ENCODE measurements at regions not wholly inside any gene's neighbourhood (a gene's known extent, or its start where the extent isn't known, plus 50 kb on each side); places are given as distances from the start of the nearest gene placed in this dataset.
A peak's percentile ranks its signal among the peaks of the same experiment; 100 is the strongest.

DNA sequence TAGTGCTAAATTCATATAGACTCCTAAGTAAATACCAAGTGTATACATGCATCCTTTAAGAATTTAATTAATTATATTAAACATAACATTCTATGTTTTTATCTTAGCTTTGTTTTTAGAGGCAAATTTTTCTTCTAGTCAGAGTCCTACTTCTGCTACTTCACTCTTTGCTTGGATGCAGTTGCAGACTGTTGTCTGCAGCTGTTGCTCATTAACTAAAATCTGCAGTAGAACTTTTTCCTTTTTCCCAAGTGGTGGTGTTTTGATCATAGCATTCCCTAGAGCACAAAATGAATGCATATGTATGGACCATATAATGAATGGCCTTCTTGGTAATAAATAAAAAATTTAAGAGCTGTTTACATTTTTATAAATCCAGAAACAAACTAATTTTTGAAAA lies 198.3 kb downstream of the CASP12 start:
- no peak overlapping the region for H3K4me3 ChIP-seq (ENCODE audit: control insufficient read depth, low read depth, low read length)
- DNase-seq (ENCODE audit: low read depth): no peak
- TF ChIP-seq, protein P1, sequence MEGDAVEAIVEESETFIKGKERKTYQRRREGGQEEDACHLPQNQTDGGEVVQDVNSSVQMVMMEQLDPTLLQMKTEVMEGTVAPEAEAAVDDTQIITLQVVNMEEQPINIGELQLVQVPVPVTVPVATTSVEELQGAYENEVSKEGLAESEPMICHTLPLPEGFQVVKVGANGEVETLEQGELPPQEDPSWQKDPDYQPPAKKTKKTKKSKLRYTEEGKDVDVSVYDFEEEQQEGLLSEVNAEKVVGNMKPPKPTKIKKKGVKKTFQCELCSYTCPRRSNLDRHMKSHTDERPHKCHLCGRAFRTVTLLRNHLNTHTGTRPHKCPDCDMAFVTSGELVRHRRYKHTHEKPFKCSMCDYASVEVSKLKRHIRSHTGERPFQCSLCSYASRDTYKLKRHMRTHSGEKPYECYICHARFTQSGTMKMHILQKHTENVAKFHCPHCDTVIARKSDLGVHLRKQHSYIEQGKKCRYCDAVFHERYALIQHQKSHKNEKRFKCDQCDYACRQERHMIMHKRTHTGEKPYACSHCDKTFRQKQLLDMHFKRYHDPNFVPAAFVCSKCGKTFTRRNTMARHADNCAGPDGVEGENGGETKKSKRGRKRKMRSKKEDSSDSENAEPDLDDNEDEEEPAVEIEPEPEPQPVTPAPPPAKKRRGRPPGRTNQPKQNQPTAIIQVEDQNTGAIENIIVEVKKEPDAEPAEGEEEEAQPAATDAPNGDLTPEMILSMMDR (conservative IDR thresholded peaks at IDR 0.05; ENCODE audit: control insufficient read depth, insufficient read depth, low read depth, low read length): no peak

DNA sequence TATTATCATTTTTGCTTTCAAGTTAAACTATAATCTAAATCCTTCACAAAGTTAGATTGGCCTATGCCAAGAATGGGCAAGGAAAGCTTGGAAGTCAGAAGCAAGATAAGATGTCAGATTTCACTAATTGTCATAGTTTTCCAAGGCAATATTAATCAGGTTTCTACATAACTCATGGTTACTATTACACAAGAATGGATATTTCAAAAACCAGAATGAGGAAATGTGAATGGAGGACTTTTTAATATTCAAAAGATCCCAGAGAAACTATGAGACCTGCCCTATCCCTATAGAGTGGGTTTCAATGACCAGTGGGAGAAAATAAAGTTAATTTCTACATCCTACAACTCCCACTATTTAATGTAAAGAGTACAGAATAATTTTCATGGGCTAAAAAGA lies 203.2 kb downstream of the CASP12 start:
- TF ChIP-seq, protein P1 (conservative IDR thresholded peaks at IDR 0.05; ENCODE audit: control insufficient read depth, insufficient read depth, low read depth, low read length): no peak
- DNase-seq (ENCODE audit: low read depth): peak; percentile 10
- H3K4me3 ChIP-seq (ENCODE audit: control insufficient read depth, low read depth, low read length): no peak overlapping the region

DNA sequence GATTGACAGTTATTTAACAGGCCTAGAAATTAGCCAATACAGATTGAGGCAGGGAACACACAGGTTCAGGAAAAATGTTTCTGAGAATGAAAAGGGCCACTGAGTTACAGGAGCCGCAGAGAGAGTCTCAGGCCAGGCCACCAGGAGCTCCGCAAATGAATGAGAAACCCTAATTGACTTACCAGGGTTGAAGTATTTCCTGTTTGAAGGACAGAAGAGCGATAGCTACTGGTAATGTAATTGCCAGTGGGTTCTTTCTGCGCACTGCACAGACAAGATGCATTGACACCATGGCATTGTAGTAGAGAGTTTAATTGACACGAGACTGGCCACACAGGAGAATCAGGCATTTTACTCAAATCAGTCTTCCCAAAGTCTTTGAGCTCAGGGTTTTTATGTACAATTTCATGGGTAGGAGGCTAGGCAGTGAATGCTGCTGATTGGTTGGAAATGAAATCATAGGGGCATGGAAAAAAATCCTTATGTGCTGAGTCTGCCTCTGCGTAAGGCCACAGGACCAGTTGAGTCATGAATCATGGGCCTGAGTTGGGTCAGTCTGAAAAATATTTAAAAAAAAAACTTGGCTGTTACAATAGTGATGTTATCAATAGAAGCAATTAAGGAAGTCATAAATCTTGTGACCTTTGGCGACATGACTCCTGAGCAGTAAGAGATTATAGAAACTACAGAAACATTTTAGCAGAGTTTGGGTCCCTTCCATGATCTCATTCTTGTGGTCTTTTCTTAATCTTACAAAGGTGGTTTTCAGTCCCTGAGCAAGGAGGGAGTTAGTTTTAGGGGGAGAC lies 203.8 kb downstream of the CASP12 start:
- peak; percentile 88 for DNase-seq (ENCODE audit: low read depth)
- TF ChIP-seq, protein P1 (conservative IDR thresholded peaks at IDR 0.05; ENCODE audit: control insufficient read depth, insufficient read depth, low read depth, low read length): no peak
- no peak overlapping the region for H3K4me3 ChIP-seq (ENCODE audit: control insufficient read depth, low read depth, low read length)

DNA sequence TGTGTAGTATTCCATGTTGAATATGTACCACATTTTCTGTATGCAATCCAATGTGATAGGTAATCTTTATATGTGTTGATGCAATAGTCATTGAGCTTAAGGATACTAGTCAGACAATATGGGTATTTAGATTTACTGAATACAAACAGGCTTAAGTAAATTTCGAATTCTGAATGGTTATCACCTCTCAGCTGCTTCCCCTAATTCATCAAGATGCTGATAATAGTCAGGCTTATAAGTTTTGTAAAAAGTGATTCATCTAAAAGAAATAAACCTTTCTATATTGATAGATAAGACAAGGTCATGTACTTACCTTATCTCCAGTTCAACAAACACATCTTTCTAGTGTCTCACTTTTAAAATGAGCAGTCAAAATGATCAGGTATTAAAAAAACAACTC lies 205.5 kb downstream of the CASP12 start:
- no peak for DNase-seq (ENCODE audit: low read depth)

DNA sequence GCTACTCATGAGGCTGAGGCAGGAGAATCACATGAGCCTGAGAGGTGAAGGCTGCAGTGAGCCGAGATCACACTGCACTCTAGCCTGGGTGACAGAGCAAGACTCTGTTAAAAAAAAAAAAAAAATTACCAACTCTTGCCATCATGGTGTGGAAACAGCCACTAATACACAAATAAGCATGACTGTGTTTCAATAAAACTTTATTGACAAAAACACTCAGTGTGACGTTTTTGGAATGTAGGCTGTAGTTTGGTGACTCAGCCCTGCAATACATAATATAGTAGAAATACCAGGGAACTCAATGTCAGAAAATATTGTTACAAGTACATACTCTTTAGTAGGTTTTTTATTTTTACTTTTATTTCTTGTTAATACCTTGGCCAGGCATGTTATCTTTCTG lies 207.1 kb downstream of the CASP12 start:
- H3K4me3 ChIP-seq (ENCODE audit: control insufficient read depth, low read depth, low read length): no peak overlapping the region
- DNase-seq (ENCODE audit: low read depth): peak; percentile 19
- TF ChIP-seq, protein P1 (conservative IDR thresholded peaks at IDR 0.05; ENCODE audit: control insufficient read depth, insufficient read depth, low read depth, low read length): no peak

More for the DNA sequence above, 205.5 kb downstream of the CASP12 start:
- H3K4me3 ChIP-seq (ENCODE audit: control insufficient read depth, low read depth, low read length): no peak overlapping the region
- TF ChIP-seq, protein P1 (conservative IDR thresholded peaks at IDR 0.05; ENCODE audit: control insufficient read depth, insufficient read depth, low read depth, low read length): no peak

DNA sequence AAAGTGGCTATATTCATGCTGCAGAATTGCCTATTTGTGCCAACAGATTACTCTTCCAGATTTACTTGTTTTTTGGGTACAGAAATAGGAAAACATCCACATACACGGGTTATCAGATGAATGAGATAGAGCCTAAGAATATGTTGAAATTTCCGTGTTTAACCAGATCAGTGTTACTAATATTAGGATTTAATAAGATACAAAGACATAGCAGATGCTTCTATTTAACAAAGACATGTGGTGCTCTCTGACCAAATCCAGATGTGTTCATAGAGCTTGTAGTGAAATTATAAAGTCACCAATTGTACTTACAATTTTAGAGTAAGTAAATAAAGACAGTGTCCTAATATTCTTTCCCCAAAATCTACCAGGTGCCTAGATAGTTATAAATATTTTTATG lies 208.0 kb downstream of the CASP12 start:
- DNase-seq (ENCODE audit: low read depth): peak; percentile 51
- TF ChIP-seq, protein P1 (conservative IDR thresholded peaks at IDR 0.05; ENCODE audit: control insufficient read depth, insufficient read depth, low read depth, low read length): no peak
- no peak overlapping the region for H3K4me3 ChIP-seq (ENCODE audit: control insufficient read depth, low read depth, low read length)

Data from fibroblast of mammary gland (primary cell).